Ishikawa (cell line): ENCODE measurements at regions not wholly inside any gene's neighbourhood (a gene's known extent, or its start where the extent isn't known, plus 50 kb on each side); places are given as distances from the start of the nearest gene placed in this dataset.

Source experiments
- MAX ChIP-seq: IDR thresholded peaks from 2 replicates; pipeline ENCODE4 v1.6.1; 2012
- REST ChIP-seq: IDR thresholded peaks from 2 replicates; pipeline ENCODE4 v1.6.1; 2012; ENCODE audit warnings: low read depth, mild to moderate bottlenecking

- TF ChIP-seq MAX (no peak), REST (no peak)
These were observed 380.7 kb downstream of the MBD2 start for GRCh38 chr18:53843763-53844162.
